H1 (cell line): ENCODE measurements at regions not wholly inside any gene's neighbourhood (a gene's known extent, or its start where the extent isn't known, plus 50 kb on each side); places are given as distances from the start of the nearest gene placed in this dataset.
A peak's percentile ranks its signal among the peaks of the same experiment; 100 is the strongest.

Experiments used
- CHD7 ChIP-seq: fragments of 300-600 bp; sonication (generic); IDR thresholded peaks from 2 replicates; pipeline ENCODE4 v1.7.1; 2012; ENCODE audit warnings: low read length, moderate library complexity, mild to moderate bottlenecking, inconsistent platforms; ENCODE audit not compliant: insufficient replicate concordance
- CTCF ChIP-seq, 3 experiments: IDR thresholded peaks; 1 replicate in 2 of 3; 2 replicates in 1 of 3; pipeline versions ENCODE4 v1.5.1 to v1.6.1; 2011; ENCODE audit warnings: low read length in 3 of 3, mild to moderate bottlenecking in 3 of 3, inconsistent platforms in 2 of 3, low read depth in 1 of 3, moderate library complexity in 1 of 3; ENCODE audit not compliant: insufficient read depth in 1 of 3; ENCODE audit errors: control extremely low read depth in 1 of 3
- EP300 ChIP-seq, 2 experiments: IDR thresholded peaks; 1 replicate in 1 of 2; 2 replicates in 1 of 2; pipeline ENCODE4 v1.6.1; 2011 to 2012; ENCODE audit warnings: low read depth in 2 of 2, low read length in 2 of 2, mild to moderate bottlenecking in 2 of 2, borderline replicate concordance in 1 of 2, inconsistent platforms in 1 of 2, moderate library complexity in 1 of 2
- HDAC6 ChIP-seq: IDR thresholded peaks from one replicate; pipeline ENCODE4 v1.7.1; 2012; ENCODE audit warnings: low read depth, mild to moderate bottlenecking, inconsistent platforms, low read length, moderate library complexity
- JUND ChIP-seq: IDR thresholded peaks from 2 replicates; pipeline ENCODE4 v1.6.1; 2011; ENCODE audit warnings: mild to moderate bottlenecking, improper control_type of control experiment, low read length
- POLR2AphosphoS5 ChIP-seq: IDR thresholded peaks from 2 replicates; pipeline ENCODE4 v1.6.1; 2011; ENCODE audit warnings: low read depth, low read length
- RAD21 ChIP-seq, 2 experiments: IDR thresholded peaks in 1 of 2; conservative IDR thresholded peaks in 1 of 2; 2 replicates each; pipeline ENCODE4 v1.6.1; 2011; ENCODE audit warnings: low read depth in 2 of 2, low read length in 2 of 2, improper control_type of control experiment in 1 of 2, inconsistent platforms in 1 of 2, mild to moderate bottlenecking in 1 of 2, moderate library complexity in 1 of 2
- RBBP5 ChIP-seq: IDR thresholded peaks from 2 replicates; pipeline ENCODE4 v1.7.1; 2012; ENCODE audit warnings: low read depth, mild to moderate bottlenecking, inconsistent platforms, low read length, moderate library complexity, borderline replicate concordance
- RNF2 ChIP-seq: fragments of 200-900, 300-1000 bp; sonication (generic); IDR thresholded peaks from 2 replicates; pipeline ENCODE4 v1.7.1; 2016; ENCODE audit warnings: borderline replicate concordance, low read depth, mild to moderate bottlenecking, antibody characterized with exemption, low read length; ENCODE audit not compliant: poor library complexity, severe bottlenecking; ENCODE audit errors: missing control alignments
- RXRA ChIP-seq: IDR thresholded peaks from 2 replicates; pipeline ENCODE4 v1.6.1; 2011; ENCODE audit warnings: low read depth, mild to moderate bottlenecking, low read length, moderate library complexity; ENCODE audit not compliant: insufficient read depth
- SIN3A ChIP-seq, 2 experiments: IDR thresholded peaks in 1 of 2; conservative IDR thresholded peaks in 1 of 2; 2 replicates each; pipeline ENCODE4 v1.6.1; 2011 to 2012; ENCODE audit warnings: low read length in 2 of 2, improper control_type of control experiment in 1 of 2, low read depth in 1 of 2, mild to moderate bottlenecking in 1 of 2
- SP1 ChIP-seq: IDR thresholded peaks from 2 replicates; pipeline ENCODE4 v1.6.1; 2011; ENCODE audit warnings: low read depth, low read length
- TCF12 ChIP-seq: IDR thresholded peaks from 2 replicates; pipeline ENCODE4 v1.6.1; 2011; ENCODE audit warnings: low read depth, mild to moderate bottlenecking, low read length

GRCh38 chr15:62758126-62758951 lies 284.2 kb upstream of the TPM1 start:
- TF ChIP-seq POLR2AphosphoS5 = no peak
- TF ChIP-seq JUND = no peak
- TF ChIP-seq RXRA = no peak
- no peak for TF ChIP-seq RAD21 (IDR thresholded peaks at IDR 0.05 in 1 of 2, conservative IDR thresholded peaks at IDR 0.05 in 1 of 2; ENCODE audit: low read depth in 2 of 2, low read length in 2 of 2)
- no peak for TF ChIP-seq CTCF (IDR thresholded peaks at IDR 0.05; ENCODE audit: control extremely low read depth in 1 of 3, insufficient read depth in 1 of 3, low read depth in 1 of 3, low read length in 3 of 3)
- TF ChIP-seq EP300 (IDR thresholded peaks at IDR 0.05; ENCODE audit: borderline replicate concordance in 1 of 2, low read depth in 2 of 2, low read length in 2 of 2) = no peak; a peak in 1 of 3 replicates
- 0 out of 4 replicates have a peak, but pooled peaks of 1 of the 2 experiments have one; percentile 29 for TF ChIP-seq SIN3A (conservative IDR thresholded peaks at IDR 0.05 in 1 of 2, IDR thresholded peaks at IDR 0.05 in 1 of 2; ENCODE audit: low read depth in 1 of 2, low read length in 2 of 2)
- no peak for TF ChIP-seq RNF2
- no peak for TF ChIP-seq CHD7
- no peak for TF ChIP-seq RBBP5
- 0 out of 2 replicates have a peak, but pooled peaks have one; percentile 45 for TF ChIP-seq SP1
- TF ChIP-seq TCF12 = no peak
- TF ChIP-seq HDAC6 = no peak
